GM21390 (cell line): ENCODE measurements at regions not wholly inside any gene's neighbourhood (a gene's known extent, or its start where the extent isn't known, plus 50 kb on each side); places are given as distances from the start of the nearest gene placed in this dataset.
"Not testable (repeated sequence)": the region's sequence is repeated elsewhere in the genome, so short reads cannot be mapped to it uniquely, and the experiment has no call there.

Experiments
- ATAC-seq: cut with Tn5 transposase; IDR thresholded peaks from one replicate; pipeline ENCODE4 v1.9.1; 2021; ENCODE audit not compliant: unreplicated experiment

DNA sequence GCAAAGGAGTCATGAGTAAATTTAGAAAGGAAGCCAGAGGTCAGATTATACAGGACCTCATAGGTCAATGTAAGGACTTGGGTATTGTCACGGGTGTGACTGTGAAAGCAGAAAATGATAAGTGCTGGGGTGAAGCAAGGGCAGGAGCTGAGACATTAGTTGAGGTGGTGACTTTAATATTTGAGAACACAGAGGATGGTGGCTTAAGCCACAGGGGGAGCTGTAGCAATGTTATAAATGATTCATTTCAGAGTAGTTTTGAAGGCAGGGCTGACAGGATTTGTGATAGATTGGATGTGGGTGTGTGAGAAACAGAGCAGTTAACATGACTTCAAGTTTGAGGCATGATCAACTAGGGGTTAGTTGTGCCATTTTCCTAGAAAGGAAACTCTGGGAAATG is 659.9 kb downstream of the EPM2A start:
- no peak for ATAC-seq

DNA sequence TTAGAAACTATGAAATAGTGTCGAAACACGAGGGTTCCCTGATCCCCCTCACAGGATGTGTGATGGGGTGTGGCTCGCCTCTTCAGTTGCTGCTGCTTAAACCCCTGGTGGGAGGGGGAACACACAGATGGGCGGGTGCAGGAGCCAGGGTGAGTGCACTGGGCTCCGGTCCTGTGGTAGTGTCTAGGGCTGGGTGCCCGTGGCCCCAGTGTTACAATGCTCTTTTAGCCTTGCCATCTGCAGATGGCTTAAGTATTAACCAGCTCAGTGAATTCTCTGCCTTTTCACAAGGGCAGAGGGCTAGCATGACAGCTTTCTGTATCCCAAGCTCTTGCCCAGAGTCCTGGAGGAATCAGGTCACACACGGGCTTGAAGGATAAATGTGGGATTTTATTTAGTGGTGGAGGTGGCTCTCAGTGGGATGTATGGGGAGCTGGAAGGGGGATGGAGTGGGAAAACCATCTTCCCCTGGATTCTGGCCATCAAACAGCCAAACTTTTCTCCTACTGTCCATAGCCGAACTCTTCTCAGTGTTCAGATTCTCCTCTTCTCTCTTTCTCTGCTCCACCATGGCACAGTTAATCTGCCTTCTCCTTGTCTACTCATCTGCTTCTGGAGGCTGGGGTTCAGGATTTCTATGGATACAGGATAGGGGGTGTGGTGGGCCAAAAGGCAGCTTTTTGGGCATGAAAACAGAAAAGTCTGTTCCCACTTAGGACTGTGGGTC is 659.0 kb downstream of the EPM2A start:
- no peak for ATAC-seq

DNA sequence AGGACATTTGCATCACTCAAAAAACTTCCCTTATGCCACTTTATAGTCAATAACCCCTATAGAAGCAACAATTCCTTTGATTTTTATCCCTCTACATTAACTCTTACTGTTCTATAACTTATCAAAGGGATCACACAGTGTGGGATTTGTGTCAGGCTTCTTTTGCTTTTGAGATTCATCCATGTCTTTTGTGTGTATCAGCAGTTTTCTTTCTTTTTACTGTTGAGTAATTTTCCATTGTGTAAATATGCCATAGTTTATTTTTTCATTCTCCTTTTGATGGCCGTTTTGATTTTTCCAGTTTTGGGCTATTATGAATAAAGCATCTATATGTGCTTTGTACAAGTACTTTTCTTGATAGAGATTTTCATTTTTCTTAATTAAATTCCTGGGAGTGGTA is 657.9 kb downstream of the EPM2A start:
- ATAC-seq, result no peak

DNA sequence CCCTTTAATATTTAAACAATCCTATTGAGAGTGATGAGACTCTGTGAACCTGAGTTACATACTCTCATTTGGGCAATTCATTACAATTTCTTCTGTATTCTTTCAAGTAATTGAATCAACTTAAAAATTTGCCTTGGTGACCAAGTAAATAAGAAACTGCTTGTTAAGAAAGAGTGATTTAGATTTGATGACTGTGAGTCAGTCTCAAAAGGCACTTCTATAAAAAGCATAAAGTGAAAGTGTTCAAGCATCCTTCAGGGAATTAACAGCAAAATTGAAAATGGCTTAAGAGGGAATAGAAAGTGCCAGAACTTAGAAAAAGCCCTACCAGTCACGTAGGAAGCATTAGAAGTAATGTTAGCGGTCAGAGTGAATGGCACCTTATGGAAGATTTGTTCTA is 654.7 kb downstream of the EPM2A start:
- no peak for ATAC-seq

DNA sequence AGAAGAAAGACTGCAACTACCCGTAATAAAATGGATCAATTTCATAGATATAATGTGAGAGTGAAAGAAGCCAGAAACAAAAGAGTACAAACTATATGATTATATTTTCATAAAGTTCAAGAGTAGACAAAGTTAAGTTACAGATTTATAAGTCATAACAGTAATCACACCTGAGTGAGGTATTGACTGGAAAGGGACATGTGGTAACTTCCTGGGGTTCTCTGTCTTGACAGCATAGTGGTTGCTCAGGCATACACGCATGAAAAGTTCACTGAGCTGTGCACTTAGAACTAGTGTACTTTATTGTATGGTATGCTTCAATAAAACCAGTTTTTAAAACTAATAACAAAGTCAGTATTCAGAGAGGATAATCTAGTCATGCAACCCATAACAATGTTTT is 653.6 kb downstream of the EPM2A start:
- ATAC-seq, result no peak

DNA sequence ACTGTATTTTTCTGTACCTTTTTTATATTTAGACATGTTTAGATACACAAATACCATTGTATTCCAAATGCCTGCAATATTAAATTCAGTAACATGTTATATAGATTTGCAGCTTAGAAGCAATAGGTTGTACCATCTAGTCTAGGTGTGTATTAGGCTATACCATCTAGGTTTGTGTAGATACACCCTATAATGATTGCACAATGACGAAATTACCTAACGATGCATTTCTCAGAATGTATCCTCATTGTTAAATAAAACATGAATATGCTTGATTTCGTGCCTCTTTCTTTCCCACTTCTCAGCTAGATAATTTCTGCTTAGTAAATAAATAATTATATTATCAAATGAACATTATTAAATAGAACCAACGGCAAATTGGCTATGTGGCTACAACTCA is 653.0 kb downstream of the EPM2A start:
- ATAC-seq, result no peak

DNA sequence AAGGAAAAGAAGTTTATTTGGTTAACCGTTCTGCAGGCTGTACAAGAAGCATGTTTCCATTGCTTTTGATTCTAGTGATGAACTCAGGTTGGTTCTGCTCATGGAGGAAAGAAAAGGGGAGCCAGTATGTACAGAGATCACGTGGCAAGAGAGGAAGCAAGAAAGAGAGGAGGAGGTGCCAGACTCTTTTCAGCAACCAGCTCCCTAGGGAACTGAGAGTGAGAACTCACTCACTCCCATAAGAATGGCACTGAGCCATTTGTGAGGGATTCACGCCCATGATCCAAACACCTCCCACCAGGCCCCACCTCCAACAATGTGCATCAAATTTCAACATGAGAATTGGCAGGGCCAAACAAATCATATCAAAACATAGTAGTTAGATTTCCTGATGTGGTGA is 649.1 kb downstream of the EPM2A start:
- no peak for ATAC-seq

DNA sequence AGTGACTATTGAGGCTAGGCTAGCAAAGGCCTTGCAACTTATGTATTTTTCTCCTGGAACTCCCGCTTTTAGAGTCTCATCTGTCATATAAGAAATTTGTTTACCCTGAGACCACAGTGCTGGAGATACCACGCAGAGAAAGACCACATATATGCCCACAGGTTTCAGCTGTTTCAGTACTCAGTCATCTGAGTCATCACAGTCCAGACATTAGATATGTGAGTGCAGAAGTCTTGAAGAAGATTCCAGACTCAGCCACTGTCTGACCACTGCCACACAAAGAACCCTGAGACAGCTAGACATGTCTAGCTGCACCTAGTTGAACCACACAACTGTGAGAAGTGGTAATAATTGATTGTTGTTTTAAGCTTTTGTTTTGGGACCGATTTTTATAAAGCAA is 648.3 kb downstream of the EPM2A start:
- peak; percentile 75 for ATAC-seq

DNA sequence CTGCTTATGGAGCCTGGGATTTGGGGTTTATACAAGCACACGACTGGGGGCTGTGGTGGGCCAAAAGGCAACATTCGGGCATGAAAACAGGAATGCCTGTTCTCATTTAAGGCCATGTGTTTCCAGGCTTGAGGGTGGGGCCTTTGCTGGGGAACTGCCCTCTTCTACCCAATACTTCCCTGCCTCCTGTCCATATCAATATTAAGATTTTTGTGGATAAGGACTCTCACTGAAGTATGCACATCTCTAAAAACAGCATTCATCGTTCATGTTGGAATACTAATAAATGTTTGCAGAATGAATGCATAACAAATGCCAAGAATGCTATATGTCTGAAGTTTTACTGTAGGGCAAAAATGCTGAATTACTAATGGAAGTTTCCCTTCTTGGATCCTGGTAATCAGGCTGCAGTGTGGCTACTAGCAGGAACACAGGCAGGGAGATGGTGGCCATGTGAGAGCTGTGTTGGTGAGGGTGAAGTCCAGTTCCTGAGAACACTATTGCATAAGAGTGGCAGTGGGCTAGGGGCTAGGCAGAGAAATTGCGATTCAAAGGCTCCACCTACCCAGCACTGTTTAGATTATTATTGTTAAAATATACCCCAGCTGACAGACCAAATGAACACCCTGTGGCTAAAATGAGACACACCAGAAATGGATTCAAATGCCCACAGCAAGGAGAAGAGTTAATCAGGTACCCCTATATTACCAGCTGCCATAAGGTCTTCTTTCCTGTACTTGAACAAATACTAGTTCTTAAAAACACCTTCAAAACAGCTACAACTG is 644.3 kb downstream of the EPM2A start:
- no peak for ATAC-seq

DNA sequence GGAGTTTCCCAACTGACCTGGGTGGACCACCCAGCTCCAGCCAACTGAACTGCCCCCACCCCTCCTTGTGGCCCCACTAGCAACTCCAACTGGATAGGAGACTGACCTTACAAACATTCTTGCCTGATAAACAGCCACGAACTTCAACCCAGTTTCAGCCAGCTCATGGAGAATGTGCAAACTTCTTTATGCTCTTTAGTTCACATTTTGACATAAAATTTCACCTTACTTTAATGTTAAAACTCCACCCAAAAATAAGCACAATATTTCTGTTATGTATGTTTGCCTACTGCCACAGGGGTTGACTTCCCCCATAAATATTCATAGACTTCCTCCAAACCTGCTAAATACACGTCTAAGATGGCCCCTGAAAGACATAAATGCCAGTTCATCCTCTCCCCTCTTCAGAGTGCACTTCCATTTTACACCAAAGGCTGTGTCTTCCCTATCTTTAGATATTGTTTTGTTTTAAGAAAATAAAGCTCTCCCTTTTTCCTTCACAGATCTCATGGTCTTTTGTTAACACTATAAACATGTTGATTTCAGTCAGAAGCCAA is 643.7 kb downstream of the EPM2A start:
- no peak for ATAC-seq

DNA sequence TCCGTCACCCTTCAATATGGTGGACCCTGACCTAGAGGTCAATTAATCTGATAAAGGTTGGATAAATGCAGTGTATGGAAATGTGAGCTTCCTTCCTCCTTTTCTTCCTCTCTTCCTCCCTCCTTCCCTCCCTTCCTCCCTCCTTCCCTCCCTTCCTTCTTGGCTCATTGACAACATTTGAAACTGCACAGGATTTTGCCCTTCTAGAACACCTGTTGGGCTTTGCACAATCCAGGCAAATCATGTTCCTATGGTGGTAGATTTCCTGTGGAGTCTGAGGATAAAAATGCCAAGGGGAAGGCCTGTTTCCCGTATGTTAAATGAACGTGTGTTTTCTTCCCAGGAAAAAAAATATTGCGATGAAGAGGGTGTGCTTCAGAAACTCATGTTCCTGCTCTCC is 642.8 kb downstream of the EPM2A start:
- ATAC-seq, result no peak

DNA sequence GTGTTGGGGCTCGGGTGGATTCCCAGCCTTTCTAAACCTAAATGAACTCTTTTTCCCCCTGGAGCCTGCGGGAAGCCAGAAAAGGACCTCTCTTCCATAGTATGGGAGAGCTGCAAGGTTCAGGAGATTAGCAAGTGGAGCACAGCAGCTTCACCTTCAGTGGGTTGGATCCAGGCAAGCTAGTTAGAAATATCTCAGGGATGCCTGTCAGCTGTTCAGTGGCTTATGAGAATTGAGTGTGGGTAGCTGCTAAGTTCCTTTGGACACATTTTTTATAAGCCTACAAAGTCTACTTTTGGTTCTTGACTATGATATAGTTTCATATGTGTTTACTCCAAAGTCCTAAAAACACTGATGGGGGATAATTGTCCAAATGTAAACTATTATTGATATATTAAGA is 642.1 kb downstream of the EPM2A start:
- ATAC-seq, result no peak

DNA sequence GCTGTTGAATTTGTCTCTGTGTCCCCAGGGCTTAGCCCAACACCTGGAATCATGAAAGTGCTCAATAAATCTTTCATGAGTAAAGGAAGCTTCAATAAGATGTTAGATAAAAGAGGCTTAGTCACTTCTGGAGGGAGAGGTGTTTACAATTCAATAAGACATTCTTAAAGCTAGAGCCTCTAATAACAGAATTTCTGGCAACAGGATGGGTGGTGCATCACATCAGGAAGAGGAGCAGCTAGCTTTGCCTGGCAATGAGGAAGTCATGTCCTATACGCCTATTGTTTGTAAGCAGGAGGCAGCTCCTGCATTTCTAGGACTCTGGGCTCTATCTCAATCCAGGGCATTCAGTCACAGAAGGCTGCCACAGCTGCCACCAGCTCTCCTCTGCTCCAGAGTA is 638.5 kb downstream of the EPM2A start:
- ATAC-seq, result no peak

DNA sequence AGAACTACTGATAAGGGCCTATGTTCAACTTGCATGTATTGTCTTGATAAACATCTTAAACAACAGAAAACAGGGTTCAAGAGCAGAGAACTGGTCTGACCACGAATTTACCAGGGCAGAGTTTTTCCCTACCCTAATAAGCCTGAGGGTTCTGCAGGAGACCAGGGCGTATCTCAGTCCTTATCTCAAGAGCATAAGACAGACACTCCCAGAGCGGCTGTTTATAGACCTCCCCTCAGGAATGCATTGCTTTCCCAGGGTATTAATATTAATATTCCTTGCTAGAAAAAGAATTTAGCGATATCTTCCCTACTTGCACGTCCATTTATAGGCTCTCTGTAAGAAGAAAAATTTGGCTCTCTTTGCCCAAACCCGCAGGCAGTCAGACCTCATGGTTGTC is 637.2 kb downstream of the EPM2A start:
- ATAC-seq, result not testable (repeated sequence)

DNA sequence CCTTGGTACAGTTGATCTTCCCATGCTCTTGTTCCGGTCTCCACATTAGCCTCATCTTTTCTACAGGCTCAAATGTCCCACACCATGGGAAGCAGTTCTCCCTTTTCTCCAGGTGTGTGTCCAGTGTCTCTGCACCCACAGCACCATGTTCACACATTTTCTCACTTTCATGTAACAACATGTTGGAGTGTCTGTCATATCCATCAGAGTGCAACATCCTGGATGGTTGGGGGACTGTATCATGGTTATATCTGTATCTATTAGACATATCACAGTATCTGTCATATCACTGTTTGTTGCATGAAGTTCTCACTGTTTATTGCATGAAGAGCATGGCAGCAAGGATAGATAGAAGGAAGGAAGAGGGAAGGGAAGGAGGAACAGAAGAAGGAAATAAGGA is 635.6 kb downstream of the EPM2A start:
- no peak for ATAC-seq

DNA sequence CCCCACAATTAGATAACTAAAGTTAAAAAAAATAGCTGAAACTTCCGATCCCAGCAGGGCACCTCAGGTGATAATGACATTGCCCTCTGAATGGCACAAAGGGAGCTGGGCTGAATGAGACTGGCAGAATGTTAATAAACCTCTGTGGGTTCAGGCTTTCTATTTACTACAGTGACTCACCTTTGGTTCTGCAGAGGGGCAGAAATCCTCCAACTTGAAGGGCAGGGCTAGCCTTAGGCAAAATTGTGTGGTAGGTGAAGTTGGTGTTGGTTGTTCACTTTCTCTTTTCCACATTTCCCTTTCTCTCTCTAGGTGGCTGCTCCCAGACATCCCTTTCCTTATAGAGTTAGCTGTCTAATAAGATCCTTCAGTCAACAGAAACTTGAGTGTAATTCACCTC is 625.2 kb downstream of the EPM2A start:
- no peak for ATAC-seq

DNA sequence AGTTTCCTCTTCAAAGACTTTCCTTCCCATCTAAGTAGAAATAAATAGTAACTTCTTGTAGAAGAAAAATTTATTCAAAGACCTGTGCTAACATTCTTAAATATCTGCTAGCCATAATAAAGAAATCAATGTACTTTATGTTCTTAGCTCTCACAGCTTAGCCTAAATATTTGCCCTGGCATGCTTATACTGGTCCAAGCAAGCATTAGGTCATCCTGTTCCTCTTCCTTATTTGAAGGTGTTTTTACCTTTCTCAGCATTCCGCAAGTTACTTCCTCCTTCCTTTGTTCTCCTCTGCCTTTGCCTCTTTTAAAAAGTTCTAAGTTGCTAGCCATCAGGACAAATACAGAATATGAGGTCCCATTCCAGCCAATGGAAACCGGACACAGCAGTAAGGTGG is 623.9 kb downstream of the EPM2A start:
- not testable (repeated sequence) for ATAC-seq

DNA sequence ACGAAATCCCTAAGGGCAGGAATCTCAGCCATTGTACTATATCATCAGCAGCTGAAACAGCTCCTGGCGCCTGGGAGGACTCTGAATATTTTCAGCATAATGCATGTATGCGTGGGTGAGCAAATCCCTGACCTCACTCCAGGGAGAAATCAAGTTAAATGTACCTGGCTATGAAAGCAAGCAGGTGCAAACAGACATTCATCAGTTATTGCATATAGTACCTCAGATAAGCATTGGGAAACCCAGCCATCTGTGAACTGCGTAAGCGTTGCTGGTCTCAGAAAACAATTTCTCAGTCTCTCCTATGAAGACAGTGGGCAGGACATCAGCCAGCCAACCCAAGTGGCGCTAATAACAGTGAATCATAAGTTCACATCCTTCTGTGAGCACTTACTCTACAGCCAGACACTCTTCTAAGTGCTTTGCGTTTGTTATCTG is 622.6 kb downstream of the EPM2A start:
- no peak for ATAC-seq

DNA sequence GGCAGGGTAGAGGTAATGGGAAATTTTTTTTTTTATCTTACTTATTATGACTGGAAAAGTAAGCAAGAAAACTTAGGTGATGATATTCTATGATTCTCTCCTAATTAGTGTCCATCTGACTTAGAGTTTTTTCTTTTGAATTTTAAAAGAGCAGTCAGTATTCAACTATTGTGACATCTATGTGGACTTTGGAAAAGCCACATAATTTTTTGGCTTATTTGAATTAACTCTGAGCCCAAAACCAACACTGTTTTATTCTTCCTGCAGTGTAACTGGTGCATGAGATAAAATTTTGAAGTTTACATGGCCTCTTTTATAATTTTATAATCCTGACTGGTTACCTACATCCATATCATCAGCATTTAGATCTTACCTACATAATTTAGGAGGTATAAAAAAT is 619.7 kb downstream of the EPM2A start:
- ATAC-seq, result no peak

DNA sequence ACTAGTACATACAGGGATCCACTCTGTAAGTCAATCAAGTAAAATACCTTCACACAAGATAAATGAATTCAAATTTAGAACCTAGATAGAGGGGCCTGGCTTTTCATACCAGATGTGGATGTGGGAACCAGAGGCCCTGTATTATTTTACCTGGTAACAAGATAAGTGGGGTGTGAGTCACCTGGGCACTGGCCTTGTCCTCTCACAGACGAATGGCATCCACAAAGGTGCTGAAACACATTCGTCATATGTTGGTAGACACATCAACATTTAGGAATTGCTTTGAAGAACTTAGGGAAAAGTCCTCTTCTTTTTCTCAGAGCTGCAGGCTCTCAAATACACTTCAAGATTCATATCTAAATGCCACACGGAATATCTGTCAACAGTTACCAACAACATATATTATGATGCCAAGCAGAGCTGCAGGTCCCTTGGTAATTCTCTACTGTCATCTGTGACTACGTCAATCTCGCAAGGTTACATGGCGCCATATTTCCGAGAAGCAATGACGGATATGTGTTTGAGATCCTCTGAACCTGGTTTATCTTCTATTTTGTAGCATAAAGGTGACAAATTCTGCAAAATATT is 618.6 kb downstream of the EPM2A start:
- ATAC-seq, result no peak

DNA sequence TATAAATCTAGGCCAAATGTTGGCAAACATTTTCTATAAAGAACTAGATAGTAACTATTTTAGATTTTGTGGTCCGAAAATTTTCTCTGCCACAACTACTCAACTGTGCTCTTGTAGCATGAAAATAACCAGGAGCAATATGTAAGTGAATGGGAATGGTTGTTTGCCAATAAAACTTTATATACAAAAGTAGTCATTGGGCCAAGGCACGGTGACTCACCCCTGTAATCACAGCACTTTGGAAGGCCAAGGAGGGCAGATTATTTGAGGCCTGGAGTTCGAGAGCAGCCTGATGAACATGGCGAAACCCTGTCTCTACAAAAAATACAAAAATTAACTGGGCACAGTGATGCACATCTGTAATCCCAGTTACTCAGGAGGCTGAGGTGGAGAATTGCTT is 617.1 kb downstream of the EPM2A start:
- no peak for ATAC-seq

DNA sequence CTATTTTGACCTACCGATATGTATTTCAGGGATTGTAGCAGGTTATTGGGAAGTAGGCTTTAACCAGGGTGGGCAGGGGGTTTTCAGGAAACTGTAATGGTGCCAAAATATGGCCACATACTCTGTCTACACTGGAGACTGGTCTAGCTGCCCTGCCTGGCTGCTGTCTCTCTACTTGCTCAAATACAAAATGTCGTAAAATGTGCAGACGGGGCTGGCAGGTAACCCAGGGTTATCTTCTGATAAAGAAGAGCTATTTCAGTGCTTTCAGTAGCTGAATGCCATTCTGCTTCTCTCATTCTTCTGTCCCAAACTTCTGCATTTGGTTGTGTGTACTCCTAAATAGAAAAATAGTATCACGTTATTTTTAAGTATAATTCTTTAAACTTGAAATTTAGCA is 616.2 kb downstream of the EPM2A start:
- ATAC-seq, result no peak
